GM18505 (cell line): ENCODE measurements at regions not wholly inside any gene's neighbourhood (a gene's known extent, or its start where the extent isn't known, plus 50 kb on each side); places are given as distances from the start of the nearest gene placed in this dataset.

Experiments used
- ATAC-seq: cut with Tn5 transposase; IDR thresholded peaks from one replicate; pipeline ENCODE4 v1.9.1; 2021; ENCODE audit not compliant: unreplicated experiment
- POLR2A ChIP-seq: IDR thresholded peaks from 4 replicates; pipeline ENCODE4 v1.6.1; 2011; ENCODE audit warnings: borderline replicate concordance; ENCODE audit not compliant: insufficient read depth, insufficient read length; ENCODE audit errors: extremely low read depth

GRCh38 chr13:21798181-21798580 is 127.3 kb downstream of the FGF9 start:
- ATAC-seq = no peak
- no peak for TF ChIP-seq POLR2A

- TF ChIP-seq POLR2A = no peak
- no peak for ATAC-seq
Measured at GRCh38 chr13:21799671-21800070, 128.8 kb downstream of the FGF9 start.

- ATAC-seq = no peak
- TF ChIP-seq POLR2A = no peak
Measured at GRCh38 chr13:21800837-21801616, 130.2 kb downstream of the FGF9 start.

- no peak for TF ChIP-seq POLR2A
- ATAC-seq = no peak
Measured at GRCh38 chr13:21805733-21806132, 134.9 kb downstream of the FGF9 start.

GRCh38 chr13:21812192-21812626 is 141.3 kb downstream of the FGF9 start:
- ATAC-seq = no peak
- no peak for TF ChIP-seq POLR2A

GRCh38 chr13:21813110-21813509 is 142.2 kb downstream of the FGF9 start:
- no peak for ATAC-seq
- TF ChIP-seq POLR2A = no peak

GRCh38 chr13:21813844-21814243 is 143.0 kb downstream of the FGF9 start:
- no peak for ATAC-seq

GRCh38 chr13:21814604-21815003 is 143.7 kb downstream of the FGF9 start:
- ATAC-seq = no peak
- no peak for TF ChIP-seq POLR2A

More at GRCh38 chr13:21813844-21814243, 143.0 kb downstream of the FGF9 start:
- no peak for TF ChIP-seq POLR2A

GRCh38 chr13:21817878-21818277 is 147.0 kb downstream of the FGF9 start:
- ATAC-seq = no peak
- no peak for TF ChIP-seq POLR2A

GRCh38 chr13:21822029-21822428 is 151.2 kb downstream of the FGF9 start:
- no peak for ATAC-seq
- TF ChIP-seq POLR2A = no peak

GRCh38 chr13:21823416-21823815 is 152.5 kb downstream of the FGF9 start:
- no peak for ATAC-seq
- no peak for TF ChIP-seq POLR2A

GRCh38 chr13:21823949-21824348 is 153.1 kb downstream of the FGF9 start:
- no peak for TF ChIP-seq POLR2A
- ATAC-seq = no peak

- no peak for TF ChIP-seq POLR2A
- ATAC-seq = no peak
Measured at GRCh38 chr13:21825186-21825585, 154.3 kb downstream of the FGF9 start.

GRCh38 chr13:21825801-21826200 is 154.9 kb downstream of the FGF9 start:
- TF ChIP-seq POLR2A = no peak
- no peak for ATAC-seq
